GM23338 (cell line): ENCODE measurements at regions not wholly inside any gene's neighbourhood (a gene's known extent, or its start where the extent isn't known, plus 50 kb on each side); places are given as distances from the start of the nearest gene placed in this dataset.

ENCODE experiments used
- ATAC-seq: fragments of 200-7000 bp; cut with Tn5 transposase; 3 replicates; pipeline ENCODE4 v1.9.1; 2020
- DNase-seq: peaks from one replicate; pipeline ENCODE4 v3.0.0-alpha.2; 2015; ENCODE audit warnings: low spot score
- H2AFZ ChIP-seq: fragments of 200-600 bp; sonication (generic); 2 replicates; pipeline ENCODE4 v1.8.0; 2016; ENCODE audit warnings: antibody characterized with exemption, mild to moderate bottlenecking, moderate library complexity
- H3F3A ChIP-seq: fragments of 200-600 bp; sonication (generic); replicated peaks from 2 replicates; pipeline ENCODE4 v1.8.0; 2017; ENCODE audit warnings: antibody characterized with exemption, mixed run types, low read depth
- H3K27ac ChIP-seq: fragments of 200-600 bp; sonication (generic); 2 replicates; pipeline ENCODE4 v1.6.1; 2016; ENCODE audit warnings: low read depth
- H3K27me3 ChIP-seq: fragments of 200-600 bp; sonication (generic); 2 replicates; pipeline ENCODE4 v1.8.0; 2016; ENCODE audit warnings: mild to moderate bottlenecking, mixed run types, moderate library complexity; ENCODE audit not compliant: insufficient read depth
- H3K36me3 ChIP-seq: fragments of 200-600 bp; sonication (generic); 2 replicates; pipeline ENCODE4 v1.8.0; 2016; ENCODE audit warnings: mild to moderate bottlenecking; ENCODE audit not compliant: insufficient read depth
- H3K4me1 ChIP-seq: fragments of 200-600 bp; sonication (generic); 2 replicates; pipeline ENCODE4 v1.8.0; 2016; ENCODE audit warnings: mild to moderate bottlenecking, moderate library complexity; ENCODE audit not compliant: insufficient read depth
- H3K4me2 ChIP-seq: fragments of 200-600 bp; sonication (generic); 2 replicates; pipeline ENCODE4 v1.7.1; 2017; ENCODE audit warnings: mixed run types
- H3K4me3 ChIP-seq: fragments of 200-600 bp; sonication (generic); 2 replicates; pipeline ENCODE4 v1.6.1; 2016; ENCODE audit warnings: mixed run types
- H3K79me2 ChIP-seq: fragments of 200-600 bp; sonication (generic); replicated peaks from 2 replicates; pipeline ENCODE4 v1.8.0; 2017; ENCODE audit warnings: mild to moderate bottlenecking; ENCODE audit not compliant: insufficient read depth
- H3K9me2 ChIP-seq: fragments of 200-600 bp; sonication (generic); 2 replicates; pipeline ENCODE4 v1.8.0; 2017; ENCODE audit not compliant: insufficient read depth
- H4K20me1 ChIP-seq: fragments of 200-600 bp; sonication (generic); replicated peaks from 2 replicates; pipeline ENCODE4 v1.8.0; 2017; ENCODE audit warnings: mild to moderate bottlenecking; ENCODE audit not compliant: insufficient read depth
- H3K27ac Mint-ChIP-seq: 2 replicates; pipeline ENCODE4 v1.8.0; 2020; ENCODE audit warnings: inconsistent platforms, mild to moderate bottlenecking, moderate library complexity, mixed read lengths
- H3K27me3 Mint-ChIP-seq: 3 replicates; pipeline ENCODE4 v1.8.0; 2022; ENCODE audit warnings: low read depth, mild to moderate bottlenecking, moderate library complexity, mixed read lengths, inconsistent platforms; ENCODE audit not compliant: insufficient read depth, poor library complexity
- H3K36me3 Mint-ChIP-seq: 3 replicates; pipeline ENCODE4 v1.8.0; 2021; ENCODE audit warnings: low read depth, mild to moderate bottlenecking, inconsistent platforms, moderate library complexity, mixed read lengths
- H3K4me1 Mint-ChIP-seq: 3 replicates; pipeline ENCODE4 v1.8.0; 2020; ENCODE audit warnings: mild to moderate bottlenecking, inconsistent platforms, mixed read lengths
- H3K4me3 Mint-ChIP-seq: 3 replicates; pipeline ENCODE4 v1.8.0; 2021; ENCODE audit warnings: moderate library complexity, mild to moderate bottlenecking, inconsistent platforms, mixed read lengths
- H3K9me3 Mint-ChIP-seq: 3 replicates; pipeline ENCODE4 v1.8.0; 2020; ENCODE audit warnings: moderate library complexity, mild to moderate bottlenecking, inconsistent platforms, mixed read lengths
- CREB1 ChIP-seq: fragments of 250-450 bp; sonication (Bioruptor Pico); IDR thresholded peaks from 2 replicates; pipeline ENCODE4 v1.5.0; 2020; ENCODE audit warnings: low read depth, mild to moderate bottlenecking, moderate library complexity
- CTCF ChIP-seq, 2 experiments: fragments of 200-600 bp in 1 of 2; sonication (generic) in 1 of 2; conservative IDR thresholded peaks; 2 replicates each; pipeline versions ENCODE4 v1.5.1 to v1.6.1; 2016 to 2017; ENCODE audit warnings: antibody characterized with exemption in 2 of 2, low read depth in 2 of 2, mild to moderate bottlenecking in 2 of 2, moderate library complexity in 1 of 2
- EZH2phosphoT487 ChIP-seq: fragments of 200-600 bp; sonication (generic); IDR thresholded peaks from one replicate; pipeline ENCODE4 v1.8.1; 2018; ENCODE audit warnings: antibody characterized with exemption; ENCODE audit not compliant: unreplicated experiment
- JUNB ChIP-seq: IDR thresholded peaks from one replicate; pipeline ENCODE4 v1.6.1; 2016; ENCODE audit warnings: antibody characterized with exemption; ENCODE audit not compliant: unreplicated experiment
- REST ChIP-seq: IDR thresholded peaks from one replicate; pipeline ENCODE4 v1.6.1; 2018; ENCODE audit warnings: antibody characterized with exemption; ENCODE audit not compliant: unreplicated experiment
- STAT1 ChIP-seq: IDR thresholded peaks from one replicate; pipeline ENCODE4 v1.6.1; 2016; ENCODE audit warnings: antibody characterized with exemption; ENCODE audit not compliant: unreplicated experiment
- ZNF114 ChIP-seq: fragments of 250-450 bp; sonication (Bioruptor Pico); IDR thresholded peaks from 2 replicates; pipeline ENCODE4 v1.5.0; 2020; ENCODE audit warnings: mild to moderate bottlenecking, moderate library complexity
- ZNF331 ChIP-seq: fragments of 250-450 bp; sonication (Bioruptor Pico); IDR thresholded peaks from 2 replicates; pipeline ENCODE4 v1.5.0; 2020; ENCODE audit warnings: low read depth, mild to moderate bottlenecking, moderate library complexity
- ZNF462 ChIP-seq: fragments of 250-450 bp; sonication (Bioruptor Pico); IDR thresholded peaks from 2 replicates; pipeline ENCODE4 v1.5.0; 2020; ENCODE audit warnings: mild to moderate bottlenecking, moderate library complexity

GRCh38 chr1:216916890-216917438 lies 193.7 kb upstream of the ESRRG start (continued):
- no peak for TF ChIP-seq ZNF114
- no peak for TF ChIP-seq ZNF462 (CRISPR knock-in tag)
- no peak for TF ChIP-seq EZH2phosphoT487

- Histone ChIP-seq H3K27me3 (no peaks in the 10 kb centered on the region), H3K4me3 (no peak overlapping the region), H3K36me3 (no peaks in the 10 kb centered on the region), H3K9me2 (no peaks in the 10 kb centered on the region), H4K20me1 (no peaks in the 10 kb centered on the region; the same call in 1 of the 2 replicates), H3K79me2 (no peaks in the 10 kb centered on the region), H3K4me2 (no peak overlapping the region), H3F3A (no peaks in the 10 kb centered on the region), H3K4me1 (peaks cover 4% of the 10 kb centered on the region; the same call in 1 of the 2 replicates), H2AFZ (peak overlapping the region; percentile 63; the same call in 1 of the 2 replicates), H3K27ac (no peak overlapping the region)
- H3K9me3 Mint-ChIP-seq, result no peaks in the 10 kb centered on the region
- H3K36me3 Mint-ChIP-seq, result no peaks in the 10 kb centered on the region
- H3K27me3 Mint-ChIP-seq, result peaks cover 4% of the 10 kb centered on the region
- no peak overlapping the region for H3K27ac Mint-ChIP-seq
- peaks cover 11% of the 10 kb centered on the region for H3K4me1 Mint-ChIP-seq
- H3K4me3 Mint-ChIP-seq, result no peak overlapping the region
- TF ChIP-seq JUNB (no peak), STAT1 (no peak), CTCF (conservative IDR thresholded peaks at IDR 0.05; ENCODE audit: low read depth in 2 of 2) (no peak), CREB1 (CRISPR knock-in tag) (no peak), ZNF331 (no peak), REST (no peak)
- DNase-seq, result no peak
- ATAC-seq, result no peak
Observed at GRCh38 chr1:216914974-216915373, 191.7 kb upstream of the ESRRG start.
